ENCODE measurements at regions not wholly inside any gene's neighbourhood (a gene's known extent, or its start where the extent isn't known, plus 50 kb on each side); places are given as distances from the start of the nearest gene placed in this dataset.

- DNase-seq (ENCODE audit: low spot score) = no peak
Measured at GRCh38 chr4:126678618-126679017, 954.1 kb upstream of the INTU start.

- no peak for DNase-seq (ENCODE audit: low spot score)
Measured at GRCh38 chr4:126679303-126679702, 953.5 kb upstream of the INTU start.

- no peak for DNase-seq (ENCODE audit: low spot score)
Measured at GRCh38 chr4:126682250-126682649, 950.5 kb upstream of the INTU start.

- no peak for DNase-seq (ENCODE audit: low spot score)
Measured at GRCh38 chr4:126686491-126686890, 946.3 kb upstream of the INTU start.

GRCh38 chr4:126687655-126688358 lies 945.0 kb upstream of the INTU start:
- no peak for DNase-seq (ENCODE audit: low spot score)

- DNase-seq (ENCODE audit: low spot score) = no peak
Measured at GRCh38 chr4:126691797-126692196, 941.0 kb upstream of the INTU start.

GRCh38 chr4:126697748-126698147 lies 935.0 kb upstream of the INTU start:
- DNase-seq (ENCODE audit: low spot score) = no peak

GRCh38 chr4:126698224-126698623 lies 934.5 kb upstream of the INTU start:
- DNase-seq (ENCODE audit: low spot score) = no peak

GRCh38 chr4:126701756-126702155 lies 931.0 kb upstream of the INTU start:
- DNase-seq (ENCODE audit: low spot score) = no peak

GRCh38 chr4:126702747-126703146 lies 930.0 kb upstream of the INTU start:
- DNase-seq (ENCODE audit: low spot score) = no peak

- no peak for DNase-seq (ENCODE audit: low spot score)
Measured at GRCh38 chr4:126705266-126705665, 927.5 kb upstream of the INTU start.

- no peak for DNase-seq (ENCODE audit: low spot score)
Measured at GRCh38 chr4:126708716-126709115, 924.0 kb upstream of the INTU start.

GRCh38 chr4:126710935-126711334 lies 921.8 kb upstream of the INTU start:
- no peak for DNase-seq (ENCODE audit: low spot score)

- no peak for DNase-seq (ENCODE audit: low spot score)
Measured at GRCh38 chr4:126715067-126715466, 917.7 kb upstream of the INTU start.

GRCh38 chr4:126715681-126716080 lies 917.1 kb upstream of the INTU start:
- no peak for DNase-seq (ENCODE audit: low spot score)

- DNase-seq (ENCODE audit: low spot score) = no peak
Measured at GRCh38 chr4:126718136-126718535, 914.6 kb upstream of the INTU start.

GRCh38 chr4:126719852-126720251 lies 912.9 kb upstream of the INTU start:
- no peak for DNase-seq (ENCODE audit: low spot score)

GRCh38 chr4:126725906-126726305 lies 906.9 kb upstream of the INTU start:
- no peak for DNase-seq (ENCODE audit: low spot score)

- no peak for DNase-seq (ENCODE audit: low spot score)
Measured at GRCh38 chr4:126727461-126727860, 905.3 kb upstream of the INTU start.

- DNase-seq (ENCODE audit: low spot score) = no peak
Measured at GRCh38 chr4:126731062-126731461, 901.7 kb upstream of the INTU start.

GRCh38 chr4:126733301-126733700 lies 899.5 kb upstream of the INTU start:
- no peak for DNase-seq (ENCODE audit: low spot score)

- DNase-seq (ENCODE audit: low spot score) = no peak
Measured at GRCh38 chr4:126734465-126734864, 898.3 kb upstream of the INTU start.

GRCh38 chr4:126735294-126736132 lies 897.2 kb upstream of the INTU start:
- no peak for DNase-seq (ENCODE audit: low spot score)

GRCh38 chr4:126736133-126736518 lies 896.6 kb upstream of the INTU start:
- DNase-seq (ENCODE audit: low spot score) = no peak
